ENCODE measurements at regions not wholly inside any gene's neighbourhood (a gene's known extent, or its start where the extent isn't known, plus 50 kb on each side); places are given as distances from the start of the nearest gene placed in this dataset.

DNA sequence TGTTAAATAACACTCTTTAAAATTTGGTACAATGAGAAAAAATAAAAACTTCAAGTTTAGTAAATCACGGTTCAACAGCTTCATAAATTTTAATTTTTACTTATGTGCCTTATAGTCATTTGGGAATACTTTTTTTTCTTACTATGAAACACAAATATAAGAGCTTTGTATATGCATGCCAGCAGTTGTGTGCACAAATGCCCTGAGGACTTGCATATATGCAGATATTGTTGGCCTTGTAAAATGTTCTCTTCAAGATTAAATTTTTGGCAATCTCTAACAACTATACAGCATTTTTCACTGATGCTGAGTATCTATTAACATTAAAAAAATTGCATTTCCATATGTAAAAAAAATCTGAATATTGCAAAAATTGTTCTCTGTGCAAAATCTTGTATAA, 458.7 kb upstream of the BRINP3 start:
- Histone ChIP-seq H3K9ac (ENCODE audit: extremely low read depth, insufficient read length, low read length) (no peak overlapping the region), H2BK5ac (ENCODE audit: insufficient read length, low read length) (no peak overlapping the region), H3K4me2 (ENCODE audit: insufficient read depth, insufficient read length, low read length) (no peak overlapping the region), H3K79me1 (ENCODE audit: insufficient read depth, low read depth, low read length, poor library complexity, severe bottlenecking) (no peaks in the 10 kb centered on the region), H2BK15ac (ENCODE audit: low read depth, low read length) (no peak overlapping the region), H2BK120ac (ENCODE audit: low read depth, low read length, poor library complexity, severe bottlenecking) (no peak overlapping the region), H3K27me3 (ENCODE audit: insufficient read depth, low read length) (no peaks in the 10 kb centered on the region), H3K27ac (ENCODE audit: insufficient read length, low read depth, low read length) (no peak overlapping the region), H3T11ph (ENCODE audit: low read length) (no peak overlapping the region), H4K8ac (replicated peaks; ENCODE audit: insufficient read length, low read depth, low read length) (no peak overlapping the region), H3K4me1 (ENCODE audit: insufficient read depth, low read length) (no peaks in the 10 kb centered on the region; the same call in 1 of the 2 replicates), H3K14ac (ENCODE audit: insufficient read depth, low read length) (no peak overlapping the region), H3K23ac (ENCODE audit: insufficient read length, low read depth, low read length) (no peak overlapping the region), H2BK12ac (ENCODE audit: insufficient read length, low read depth, low read length) (no peak overlapping the region), H3K4ac (ENCODE audit: low read depth, low read length) (no peak overlapping the region), H3K18ac (ENCODE audit: insufficient read length, low read depth, low read length) (no peak overlapping the region), H2AFZ (ENCODE audit: low read length) (no peak overlapping the region), H4K20me1 (ENCODE audit: control insufficient read depth, insufficient read depth, insufficient read length) (no peaks in the 10 kb centered on the region), H4K5ac (ENCODE audit: insufficient read length, low read depth, low read length) (no peak overlapping the region), H4K91ac (ENCODE audit: insufficient read length, low read depth, low read length) (no peak overlapping the region), H3K79me2 (ENCODE audit: insufficient read depth, low read length) (no peaks in the 10 kb centered on the region), H2BK20ac (ENCODE audit: low read depth, low read length, poor library complexity, severe bottlenecking) (no peak overlapping the region), H3K56ac (ENCODE audit: insufficient read length, low read depth, low read length) (no peak overlapping the region), H2AK5ac (ENCODE audit: insufficient read length, low read length) (no peak overlapping the region), H3K9me3 (ENCODE audit: control insufficient read depth, low read depth, low read length) (no peaks in the 10 kb centered on the region), H3K23me2 (ENCODE audit: insufficient read length, low read depth, low read length, poor library complexity, severe bottlenecking) (no peaks in the 10 kb centered on the region)
- no CpG with 5 or more reads among the region's 1 CpG for WGBS (ENCODE audit: extremely low coverage, insufficient read length, low lambda C conversion rate)
- no peaks in the 10 kb centered on the region for H3K27me3 Mint-ChIP-seq (ENCODE audit: low read depth)
- H3K4me3 Mint-ChIP-seq, result no peak overlapping the region
- H3K36me3 Mint-ChIP-seq (ENCODE audit: insufficient read depth in 1 of 3, low read depth in 3 of 3), result no peaks in the 10 kb centered on the region
- peaks cover 7 to 11% of the 10 kb centered on the region in 2 experiments for H3K4me1 Mint-ChIP-seq
- H3K9me3 Mint-ChIP-seq, result no peaks in the 10 kb centered on the region; a peak in 1 of 5 replicates
- no peak for DNase-seq
- TF ChIP-seq CTCF (conservative IDR thresholded peaks at IDR 0.05), result no peak
- no peak overlapping the region for H3K27ac Mint-ChIP-seq
